SU-DHL-6 (cell line): ENCODE measurements at regions not wholly inside any gene's neighbourhood (a gene's known extent, or its start where the extent isn't known, plus 50 kb on each side); places are given as distances from the start of the nearest gene placed in this dataset.
"Not testable (repeated sequence)": the region's sequence is repeated elsewhere in the genome, so short reads cannot be mapped to it uniquely, and the experiment has no call there.

Experiments used
- H2AFZ ChIP-seq: fragments of 200-600 bp; sonication (generic); 2 replicates; pipeline ENCODE4 v1.6.1; 2014; ENCODE audit warnings: low read depth, mild to moderate bottlenecking, moderate library complexity, mixed read lengths, antibody characterized with exemption, low read length; ENCODE audit not compliant: severe bottlenecking
- H3F3A ChIP-seq: fragments of 200-600 bp; shearing (Covaris generic); 2 replicates; pipeline ENCODE4 v1.6.0; 2016; ENCODE audit warnings: antibody characterized with exemption, mild to moderate bottlenecking; ENCODE audit not compliant: insufficient read depth
- H3K27ac ChIP-seq: fragments of 200-600 bp; sonication (generic); 2 replicates; pipeline ENCODE4 v1.5.1; 2016; ENCODE audit warnings: low read depth, mild to moderate bottlenecking, low read length, moderate library complexity, mixed read lengths
- H3K27me3 ChIP-seq: fragments of 200-600 bp; sonication (generic), shearing (Covaris generic); 2 replicates; pipeline ENCODE4 v1.6.0; 2014; ENCODE audit warnings: mild to moderate bottlenecking, low read length
- H3K36me3 ChIP-seq: fragments of 200-600 bp; sonication (generic); 2 replicates; pipeline ENCODE4 v1.6.1; 2014; ENCODE audit warnings: mild to moderate bottlenecking, low read length, mixed read lengths
- H3K4me2 ChIP-seq: fragments of 300-600, 200-600 bp; shearing (Covaris generic), sonication (generic); 2 replicates; pipeline ENCODE4 v1.6.0; 2014; ENCODE audit warnings: low read length, low read depth, mild to moderate bottlenecking; ENCODE audit not compliant: poor library complexity, severe bottlenecking
- H3K4me3 ChIP-seq: fragments of 200-600 bp; sonication (generic); 2 replicates; pipeline ENCODE4 v1.5.1; 2014; ENCODE audit warnings: antibody characterized with exemption, low read length, mild to moderate bottlenecking, mixed read lengths; ENCODE audit not compliant: insufficient read depth, poor library complexity, severe bottlenecking
- H3K79me2 ChIP-seq: fragments of 200-600 bp; sonication (generic); 2 replicates; pipeline ENCODE4 v1.6.1; 2014; ENCODE audit warnings: mild to moderate bottlenecking, low read length, moderate library complexity; ENCODE audit not compliant: insufficient read depth
- H3K9ac ChIP-seq: fragments of 200-600 bp; sonication (generic); 2 replicates; pipeline ENCODE4 v1.7.0; 2014; ENCODE audit warnings: mild to moderate bottlenecking, low read length
- H3K9me2 ChIP-seq: fragments of 200-600 bp; sonication (generic); replicated peaks from 2 replicates; pipeline ENCODE4 v1.6.1; 2014; ENCODE audit warnings: low read length; ENCODE audit not compliant: insufficient read depth
- H3K9me3 ChIP-seq: fragments of 200-600 bp; sonication (generic); 2 replicates; pipeline ENCODE4 v1.6.1; 2014; ENCODE audit warnings: low read length, mixed read lengths; ENCODE audit not compliant: insufficient read depth
- H4K20me1 ChIP-seq: fragments of 200-600 bp; sonication (generic); 2 replicates; pipeline ENCODE4 v1.6.1; 2014; ENCODE audit warnings: low read depth, mild to moderate bottlenecking, antibody characterized with exemption, low read length, moderate library complexity, mixed read lengths
- CTCF ChIP-seq: fragments of 200-600 bp; sonication (generic); IDR thresholded peaks from one replicate; pipeline ENCODE4 v1.5.1; 2017; ENCODE audit warnings: antibody characterized with exemption, mild to moderate bottlenecking, low read length, moderate library complexity; ENCODE audit not compliant: insufficient read depth, poor library complexity, severe bottlenecking
- EZH2phosphoT487 ChIP-seq: fragments of 200-600 bp; sonication (generic), shearing (Covaris generic); conservative IDR thresholded peaks from 2 replicates; pipeline ENCODE4 v1.6.1; 2018; ENCODE audit warnings: mild to moderate bottlenecking, antibody characterized with exemption, low read length, moderate library complexity, mixed read lengths

- Histone ChIP-seq H2AFZ (no peak overlapping the region), H3K27me3 (no peaks in the 10 kb centered on the region), H3K9me2 (no peaks in the 10 kb centered on the region), H4K20me1 (no peaks in the 10 kb centered on the region), H3F3A (no peaks in the 10 kb centered on the region), H3K27ac (no peak overlapping the region), H3K4me2 (no peak overlapping the region), H3K9ac (no peak overlapping the region), H3K36me3 (no peaks in the 10 kb centered on the region), H3K79me2 (no peaks in the 10 kb centered on the region), H3K9me3 (no peaks in the 10 kb centered on the region), H3K4me3 (no peak overlapping the region)
- TF ChIP-seq EZH2phosphoT487 = no peak
- no peak for TF ChIP-seq CTCF
Measured at GRCh38 chr1:173269490-173270230, 62.5 kb upstream of the TNFSF4 start.

- no peaks in the 10 kb centered on the region for H3K9me3 ChIP-seq
- no peak overlapping the region for H2AFZ ChIP-seq
- H3K4me3 ChIP-seq = no peak overlapping the region
- TF ChIP-seq EZH2phosphoT487 (no peak), CTCF (no peak)
- H3K79me2 ChIP-seq = no peaks in the 10 kb centered on the region
- H3K9ac ChIP-seq = no peak overlapping the region
- H3K27ac ChIP-seq = no peak overlapping the region
- no peaks in the 10 kb centered on the region for H4K20me1 ChIP-seq
- no peaks in the 10 kb centered on the region for H3K36me3 ChIP-seq
- no peak overlapping the region for H3K4me2 ChIP-seq
- H3K27me3 ChIP-seq = no peaks in the 10 kb centered on the region
- no peaks in the 10 kb centered on the region for H3K9me2 ChIP-seq
- H3F3A ChIP-seq = no peaks in the 10 kb centered on the region
Measured at GRCh38 chr1:173270243-173270642, 63.1 kb upstream of the TNFSF4 start.

- not testable (repeated sequence) for H3F3A ChIP-seq, H4K20me1 ChIP-seq, H3K27me3 ChIP-seq, H3K79me2 ChIP-seq, H2AFZ ChIP-seq, H3K9me2 ChIP-seq, H3K27ac ChIP-seq, H3K4me3 ChIP-seq, H3K36me3 ChIP-seq, H3K4me2 ChIP-seq, H3K9me3 ChIP-seq, H3K9ac ChIP-seq
Measured at GRCh38 chr1:173271021-173271420, 63.9 kb upstream of the TNFSF4 start.

- H2AFZ ChIP-seq = no peak overlapping the region
- H4K20me1 ChIP-seq = no peaks in the 10 kb centered on the region
- no peak overlapping the region for H3K27ac ChIP-seq
- H3K4me2 ChIP-seq = no peak overlapping the region
- TF ChIP-seq EZH2phosphoT487 (no peak), CTCF (no peak)
- H3K9ac ChIP-seq = no peak overlapping the region
- H3K27me3 ChIP-seq = no peaks in the 10 kb centered on the region
- H3K9me3 ChIP-seq = no peaks in the 10 kb centered on the region
- no peak overlapping the region for H3K4me3 ChIP-seq
- H3K36me3 ChIP-seq = no peaks in the 10 kb centered on the region
- no peaks in the 10 kb centered on the region for H3K9me2 ChIP-seq
- no peaks in the 10 kb centered on the region for H3F3A ChIP-seq
- no peaks in the 10 kb centered on the region for H3K79me2 ChIP-seq
Measured at GRCh38 chr1:173275496-173275895, 68.4 kb upstream of the TNFSF4 start.
